Nephron (organoid): ENCODE measurements at regions not wholly inside any gene's neighbourhood (a gene's known extent, or its start where the extent isn't known, plus 50 kb on each side); places are given as distances from the start of the nearest gene placed in this dataset.

ENCODE experiments used
- H3K27ac Mint-ChIP-seq, 3 experiments: 2 replicates each; pipeline ENCODE4 v1.8.0; 2020; ENCODE audit warnings: mixed read lengths in 3 of 3, mild to moderate bottlenecking in 2 of 3, moderate library complexity in 1 of 3
- H3K27me3 Mint-ChIP-seq: 2 replicates; pipeline ENCODE4 v1.8.0; 2021; ENCODE audit warnings: low read depth, mild to moderate bottlenecking, moderate library complexity, mixed read lengths
- H3K36me3 Mint-ChIP-seq: 2 replicates; pipeline ENCODE4 v1.8.0; 2020; ENCODE audit warnings: low read depth, mixed read lengths
- H3K4me1 Mint-ChIP-seq: 2 replicates; pipeline ENCODE4 v1.8.0; 2020; ENCODE audit warnings: mixed read lengths
- H3K4me3 Mint-ChIP-seq, 3 experiments: 2 replicates each; pipeline ENCODE4 v1.8.0; 2020; ENCODE audit warnings: mild to moderate bottlenecking in 3 of 3, mixed read lengths in 3 of 3, moderate library complexity in 2 of 3
- H3K9me3 Mint-ChIP-seq: 2 replicates; pipeline ENCODE4 v1.8.0; 2020; ENCODE audit warnings: mixed read lengths
- CTCF ChIP-seq, 3 experiments: fragments of 200-600 bp; sonication (generic); IDR thresholded peaks; one replicate each; pipeline ENCODE4 v1.5.0; 2021; ENCODE audit warnings: antibody characterized with exemption in 3 of 3; ENCODE audit not compliant: unreplicated experiment in 3 of 3

DNA sequence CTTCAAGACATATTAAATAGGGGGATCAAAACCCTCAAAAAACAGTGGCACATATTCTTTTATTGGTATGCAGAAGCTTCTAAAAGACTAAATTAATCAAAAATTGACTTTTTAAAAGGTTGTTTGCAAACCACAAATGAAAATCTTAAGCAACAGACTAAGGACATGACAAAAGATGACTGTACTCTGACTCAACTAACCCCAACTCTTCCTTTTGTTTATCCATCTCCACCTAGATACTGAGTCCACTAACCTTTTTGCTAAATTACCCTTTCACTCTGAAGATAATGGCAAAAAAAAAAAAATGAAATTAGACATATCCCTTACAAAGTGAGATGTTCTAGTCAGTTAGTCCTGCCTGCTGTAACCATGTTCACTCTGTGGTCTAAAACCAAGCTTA is 91.6 kb upstream of the NLRP2B start:
- no peaks in the 10 kb centered on the region for H3K27me3 Mint-ChIP-seq
- TF ChIP-seq CTCF (IDR thresholded peaks at IDR 0.05; ENCODE audit: unreplicated experiment in 3 of 3): no peak
- H3K4me1 Mint-ChIP-seq: no peaks in the 10 kb centered on the region
- H3K27ac Mint-ChIP-seq: no peak overlapping the region
- H3K4me3 Mint-ChIP-seq: no peak overlapping the region
- H3K36me3 Mint-ChIP-seq: no peaks in the 10 kb centered on the region
- H3K9me3 Mint-ChIP-seq: peaks cover 30% of the 10 kb centered on the region

GRCh38 chrX:57752866-57753265 is 72.8 kb upstream of the NLRP2B start:
- TF ChIP-seq CTCF (IDR thresholded peaks at IDR 0.05; ENCODE audit: unreplicated experiment in 3 of 3): no peak
- Mint-ChIP-seq H3K9me3 (peaks cover 47% of the 10 kb centered on the region), H3K4me1 (no peaks in the 10 kb centered on the region), H3K36me3 (no peaks in the 10 kb centered on the region), H3K27me3 (no peaks in the 10 kb centered on the region), H3K4me3 (no peak overlapping the region), H3K27ac (no peak overlapping the region)

GRCh38 chrX:57741107-57741506 is 61.0 kb upstream of the NLRP2B start:
- Mint-ChIP-seq H3K36me3 (no peaks in the 10 kb centered on the region), H3K27ac (no peak overlapping the region), H3K4me1 (no peaks in the 10 kb centered on the region), H3K4me3 (no peak overlapping the region), H3K27me3 (no peaks in the 10 kb centered on the region), H3K9me3 (peaks cover 29% of the 10 kb centered on the region)
- no peak for TF ChIP-seq CTCF (IDR thresholded peaks at IDR 0.05; ENCODE audit: unreplicated experiment in 3 of 3)

GRCh38 chrX:57737881-57738280 is 57.8 kb upstream of the NLRP2B start:
- H3K4me1 Mint-ChIP-seq: no peaks in the 10 kb centered on the region

More at GRCh38 chrX:57737881-57738280, 57.8 kb upstream of the NLRP2B start:
- no peak overlapping the region for H3K27ac Mint-ChIP-seq
- no peaks in the 10 kb centered on the region for H3K27me3 Mint-ChIP-seq
- no peaks in the 10 kb centered on the region for H3K36me3 Mint-ChIP-seq
- peaks cover 33% of the 10 kb centered on the region for H3K9me3 Mint-ChIP-seq
- TF ChIP-seq CTCF (IDR thresholded peaks at IDR 0.05; ENCODE audit: unreplicated experiment in 3 of 3): no peak
- H3K4me3 Mint-ChIP-seq: no peak overlapping the region
